Gastrocnemius medialis (tissue), 4 donors: ENCODE measurements at regions not wholly inside any gene's neighbourhood (a gene's known extent, or its start where the extent isn't known, plus 50 kb on each side); places are given as distances from the start of the nearest gene placed in this dataset.

Source experiments
- ATAC-seq, 2 donors: fragments of 150-250 bp; one replicate each; pipeline ENCODE4 v1.9.1; 2016
- DNase-seq, 2 donors: peaks; one replicate each; pipeline ENCODE4 v3.0.0-alpha.2; 2019
- H3K27ac ChIP-seq, 4 donors: fragments of 200-600 bp; sonication (generic); 1 replicate in 1 of 4; 2 replicates in 3 of 4; pipeline ENCODE4 v1.5.1; 2016 to 2018; ENCODE audit warnings: mild to moderate bottlenecking in 2 of 4, moderate library complexity in 1 of 4
- H3K27me3 ChIP-seq, 3 donors: fragments of 200-600 bp; sonication (generic) in 2 of 3; 1 replicate in 1 of 3; 2 replicates in 2 of 3; pipeline versions ENCODE4 v1.5.1 to v1.6.0; 2016 to 2019; ENCODE audit warnings: mild to moderate bottlenecking in 1 of 3, moderate library complexity in 1 of 3
- H3K36me3 ChIP-seq, 2 donors: fragments of 200-600 bp; sonication (generic) in 1 of 2; one replicate each; pipeline ENCODE4 v1.5.1; 2017 to 2018
- H3K4me1 ChIP-seq, 2 donors: fragments of 200-600 bp; sonication (generic) in 1 of 2; one replicate each; pipeline ENCODE4 v1.5.1; 2016 to 2017; ENCODE audit warnings: mild to moderate bottlenecking in 2 of 2
- H3K4me3 ChIP-seq, 4 donors: fragments of 200-600 bp; sonication (generic) in 3 of 4; 1 replicate in 1 of 4; 2 replicates in 3 of 4; pipeline ENCODE4 v1.5.1; 2016 to 2019; ENCODE audit warnings: mild to moderate bottlenecking in 2 of 4
- H3K9me3 ChIP-seq, 3 donors: fragments of 200-600 bp; sonication (generic) in 2 of 3; 1 replicate in 1 of 3; 2 replicates in 2 of 3; pipeline ENCODE4 v1.5.1; 2016 to 2019
- CTCF ChIP-seq, 5 experiments: fragments of 450-650 bp in 3 of 5; fragments of 200-600 bp in 2 of 5; sonication (generic) in 2 of 5; IDR thresholded peaks in 4 of 5; conservative IDR thresholded peaks in 1 of 5; 1 replicate in 4 of 5; 2 replicates in 1 of 5; pipeline ENCODE4 v1.5.1; 2016 to 2019; ENCODE audit warnings: antibody characterized with exemption in 5 of 5, mild to moderate bottlenecking in 3 of 5, moderate library complexity in 3 of 5
- POLR2A ChIP-seq, 2 donors: fragments of 450-650 bp; IDR thresholded peaks; one replicate each; pipeline ENCODE4 v1.6.1; 2017; ENCODE audit warnings: antibody characterized with exemption in 2 of 2, mild to moderate bottlenecking in 2 of 2, moderate library complexity in 2 of 2
- in situ Hi-C, 4 donors: fragments of 200-750 bp; cut with MboI; loops; one replicate each; pipeline versions ENCODE4 v1.15.0 to v1.8.0; 2017; ENCODE audit warnings: low sequenced_read_pairs in 4 of 4
- intact Hi-C: fragments of 100-400 bp; cut with DNase I; formaldehyde crosslinking; loops from one replicate; pipeline ENCODE4 v1.15.1; 2023; ENCODE audit warnings: low total_unique reads

DNA sequence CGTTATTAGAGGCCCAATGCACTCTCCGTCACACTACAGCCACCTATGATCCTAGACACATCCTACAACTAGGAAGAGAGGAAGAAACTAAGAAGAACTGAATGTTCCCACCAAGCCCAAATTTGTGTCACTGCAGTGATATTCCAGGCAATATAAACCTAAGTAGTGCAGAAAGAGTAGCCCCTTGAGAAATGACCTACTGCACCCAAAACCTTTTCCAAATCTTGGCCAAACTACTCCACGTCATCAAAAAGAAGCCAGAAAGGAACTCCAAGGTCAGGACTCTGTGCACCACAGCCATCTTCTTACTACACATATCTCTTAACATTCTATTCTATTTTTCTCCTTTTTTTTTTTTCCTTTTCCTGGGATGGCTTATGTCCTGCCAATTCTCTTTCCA, 60.2 kb downstream of the ADAMTS1 start:
- intact Hi-C loops = no loop called here
- H3K4me1 ChIP-seq = peaks cover 6 to 22% of the 10 kb centered on the region in 2 donors
- no peak overlapping the region for H3K4me3 ChIP-seq
- peak overlapping the region; percentile 51 to 75 (median 64) for H3K27ac ChIP-seq
- H3K27me3 ChIP-seq = no peaks in the 10 kb centered on the region
- in situ Hi-C loops = no loop called here
- H3K9me3 ChIP-seq = no peaks in the 10 kb centered on the region
- TF ChIP-seq CTCF (IDR thresholded peaks at IDR 0.05 in 4 of 5, conservative IDR thresholded peaks at IDR 0.05 in 1 of 5) (no peak), POLR2A (IDR thresholded peaks at IDR 0.05) (no peak)
- ATAC-seq = peak; percentile 60 to 68
- peak; percentile 8 to 37 for DNase-seq
- H3K36me3 ChIP-seq = no peaks in the 10 kb centered on the region

DNA sequence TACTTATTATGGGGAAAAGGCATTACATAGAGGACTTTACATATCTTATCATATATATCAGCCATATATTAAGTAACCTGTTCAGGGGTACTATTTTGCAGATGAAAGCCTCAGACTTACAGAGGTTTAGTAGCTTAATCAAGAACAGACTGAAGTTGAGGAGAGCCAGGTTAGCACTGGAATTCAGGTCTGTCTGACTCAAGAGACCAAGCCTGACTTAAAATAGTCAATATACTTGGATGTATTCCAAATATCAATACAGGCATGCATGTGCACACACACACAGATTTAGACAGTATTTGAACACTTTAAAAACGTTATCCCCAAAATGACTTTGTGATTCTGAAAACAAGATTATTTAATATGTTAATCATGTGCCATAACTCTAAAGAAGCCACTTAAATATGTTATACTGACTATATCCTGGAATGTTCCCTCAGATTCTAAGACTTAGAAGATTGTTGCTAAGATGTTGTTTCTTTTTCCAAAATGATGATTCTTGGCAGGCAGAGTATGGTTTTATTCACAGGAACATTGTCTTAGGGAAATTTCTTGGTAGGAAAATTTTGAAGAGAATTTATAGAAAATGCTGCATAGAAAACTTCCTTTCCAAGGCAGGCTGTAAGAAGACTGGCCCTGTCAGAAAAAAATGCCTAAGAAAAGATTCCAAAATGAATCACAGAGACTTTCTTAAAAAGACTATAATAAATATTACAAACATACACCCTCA, 61.6 kb downstream of the ADAMTS1 start:
- H3K9me3 ChIP-seq = no peaks in the 10 kb centered on the region
- H3K27ac ChIP-seq = peak overlapping the region; percentile 59 to 74 (median 60)
- peaks cover 6 to 22% of the 10 kb centered on the region in 2 donors for H3K4me1 ChIP-seq
- ATAC-seq (no peak), DNase-seq (no peak)
- in situ Hi-C loops (no loop called here), intact Hi-C loops (loop anchor here (2.0 kb wide), 1 partner anchor 17 kb away; no protein-coding TSS in a partner anchor)
- no peak for TF ChIP-seq CTCF (IDR thresholded peaks at IDR 0.05 in 4 of 5, conservative IDR thresholded peaks at IDR 0.05 in 1 of 5)
- TF ChIP-seq POLR2A (IDR thresholded peaks at IDR 0.05) = no peak
- H3K4me3 ChIP-seq = no peak overlapping the region
- no peaks in the 10 kb centered on the region for H3K27me3 ChIP-seq
- H3K36me3 ChIP-seq = no peaks in the 10 kb centered on the region

DNA sequence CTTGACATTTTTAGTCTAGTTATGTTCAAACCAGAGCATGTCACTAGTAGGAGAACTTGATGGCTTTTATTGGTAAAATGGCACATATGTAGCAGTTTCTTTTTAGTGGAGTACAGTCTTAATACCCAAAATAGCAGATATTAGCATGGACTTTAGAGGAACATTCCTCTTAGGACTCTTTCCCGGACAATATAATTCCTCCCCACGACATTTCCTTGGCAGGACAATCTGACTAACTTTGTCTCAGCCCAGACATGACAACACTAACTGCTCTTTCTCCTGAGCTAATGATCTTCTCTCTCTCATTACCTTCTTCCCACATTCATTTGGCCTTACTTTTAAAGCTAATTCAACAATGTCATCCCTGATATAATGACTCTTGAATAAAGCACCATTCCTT, 62.5 kb downstream of the ADAMTS1 start:
- in situ Hi-C loops = no loop called here

GRCh38 chr21:26782331-26782730, 62.9 kb downstream of the ADAMTS1 start:
- intact Hi-C loops = loop anchor here (2.0 kb wide), 1 partner anchor 18 kb away; no protein-coding TSS in a partner anchor
- no peak for DNase-seq
- TF ChIP-seq POLR2A (IDR thresholded peaks at IDR 0.05) (no peak), CTCF (IDR thresholded peaks at IDR 0.05 in 4 of 5, conservative IDR thresholded peaks at IDR 0.05 in 1 of 5) (no peak)
- H3K27me3 ChIP-seq = no peaks in the 10 kb centered on the region
- no peak overlapping the region for H3K4me3 ChIP-seq
- no peaks in the 10 kb centered on the region for H3K9me3 ChIP-seq
- peak; percentile 45 to 47 for ATAC-seq
- H3K27ac ChIP-seq = peak overlapping the region; percentile 59 to 74 (median 64)
- in situ Hi-C loops = no loop called here
- H3K4me1 ChIP-seq = peaks cover 6 to 22% of the 10 kb centered on the region in 2 donors
- H3K36me3 ChIP-seq = no peaks in the 10 kb centered on the region

More for the DNA sequence above, 62.5 kb downstream of the ADAMTS1 start:
- Histone ChIP-seq H3K4me1 (peaks cover 6 to 22% of the 10 kb centered on the region in 2 donors), H3K36me3 (no peaks in the 10 kb centered on the region), H3K27ac (peak overlapping the region; percentile 59 to 74 (median 64)), H3K4me3 (no peak overlapping the region), H3K27me3 (no peaks in the 10 kb centered on the region), H3K9me3 (no peaks in the 10 kb centered on the region)
- intact Hi-C loops = loop anchor here (2.0 kb wide), 1 partner anchor 18 kb away; no protein-coding TSS in a partner anchor
- TF ChIP-seq POLR2A (IDR thresholded peaks at IDR 0.05) = no peak
- TF ChIP-seq CTCF (IDR thresholded peaks at IDR 0.05 in 4 of 5, conservative IDR thresholded peaks at IDR 0.05 in 1 of 5) = no peak
- ATAC-seq = peak; percentile 26 to 40
- no peak for DNase-seq
